Naive thymus-derived CD4-positive, alpha-beta T cell (primary cell): ENCODE measurements at regions not wholly inside any gene's neighbourhood (a gene's known extent, or its start where the extent isn't known, plus 50 kb on each side); places are given as distances from the start of the nearest gene placed in this dataset.

Experiments used
- ATAC-seq: fragments of 150-1000 bp; cut with Tn5 transposase; 2 replicates; pipeline ENCODE4 v1.10.0; 2021; ENCODE audit warnings: mild to moderate bottlenecking, moderate library complexity
- CTCF ChIA-PET: fragments of 350-600 bp; sonication (Branson Sonifier 250); formaldehyde crosslinking; loops from one replicate; lab custom pipeline; 2021; ENCODE audit warnings: antibody characterized with exemption; lab: Charles Lee
- POLR2A ChIA-PET: fragments of 350-600 bp; sonication (Branson Sonifier 250); formaldehyde crosslinking; loops from one replicate; lab custom pipeline; 2021; ENCODE audit warnings: antibody characterized with exemption, inconsistent platforms; lab: Charles Lee
- DNase-seq, 9 donors: peaks; one replicate each; pipeline versions ENCODE4 v3.0.0 to v3.0.0-alpha.2; 2020 to 2022; ENCODE audit warnings: mixed read lengths in 1 of 9
- H3K27ac ChIP-seq: one replicate; pipeline ENCODE4 v1.7.0; 2013; ENCODE audit warnings: mild to moderate bottlenecking, low read depth, low read length, moderate library complexity
- H3K27me3 ChIP-seq, 2 donors: one replicate each; pipeline ENCODE4 v1.7.0; 2013; ENCODE audit warnings: low read length in 2 of 2, mild to moderate bottlenecking in 2 of 2, moderate library complexity in 2 of 2; ENCODE audit not compliant: control insufficient read depth in 2 of 2, insufficient read depth in 2 of 2
- H3K36me3 ChIP-seq, 3 experiments: 1 replicate in 2 of 3; 2 replicates in 1 of 3; pipeline ENCODE4 v1.7.0; 2013; ENCODE audit warnings: low read length in 3 of 3, mild to moderate bottlenecking in 3 of 3, moderate library complexity in 1 of 3; ENCODE audit not compliant: insufficient read depth in 3 of 3, control insufficient read depth in 2 of 3
- H3K4me1 ChIP-seq, 2 donors: one replicate each; pipeline ENCODE4 v1.7.0; 2013; ENCODE audit warnings: low read length in 2 of 2, mild to moderate bottlenecking in 2 of 2, moderate library complexity in 1 of 2; ENCODE audit not compliant: control insufficient read depth in 2 of 2, insufficient read depth in 2 of 2
- H3K4me3 ChIP-seq: 2 replicates; pipeline ENCODE4 v1.7.0; 2013; ENCODE audit warnings: mild to moderate bottlenecking, low read length
- H3K9me3 ChIP-seq, 3 experiments: 1 replicate in 2 of 3; 2 replicates in 1 of 3; pipeline ENCODE4 v1.7.0; 2013; ENCODE audit warnings: low read length in 3 of 3; ENCODE audit not compliant: control insufficient read depth in 2 of 3
- H3K27ac Mint-ChIP-seq, 9 donors: one replicate each; pipeline ENCODE4 v1.8.0; 2020 to 2022; ENCODE audit warnings: mixed read lengths in 9 of 9, mild to moderate bottlenecking in 8 of 9, moderate library complexity in 5 of 9, inconsistent platforms in 2 of 9
- H3K27me3 Mint-ChIP-seq, 5 donors: one replicate each; pipeline ENCODE4 v1.8.0; 2021 to 2022; ENCODE audit warnings: mixed read lengths in 5 of 5, mild to moderate bottlenecking in 1 of 5
- H3K36me3 Mint-ChIP-seq, 5 donors: one replicate each; pipeline ENCODE4 v1.8.0; 2020 to 2022; ENCODE audit warnings: mixed read lengths in 5 of 5, mild to moderate bottlenecking in 3 of 5, inconsistent platforms in 1 of 5
- H3K4me1 Mint-ChIP-seq, 7 donors: one replicate each; pipeline ENCODE4 v1.8.0; 2020 to 2022; ENCODE audit warnings: mixed read lengths in 7 of 7, mild to moderate bottlenecking in 3 of 7, inconsistent platforms in 1 of 7
- H3K4me3 Mint-ChIP-seq, 10 donors: one replicate each; pipeline ENCODE4 v1.8.0; 2020 to 2022; ENCODE audit warnings: mild to moderate bottlenecking in 10 of 10, mixed read lengths in 10 of 10, moderate library complexity in 6 of 10, inconsistent platforms in 2 of 10
- H3K9me3 Mint-ChIP-seq, 11 donors: one replicate each; pipeline ENCODE4 v1.8.0; 2020 to 2022; ENCODE audit warnings: mixed read lengths in 11 of 11, mild to moderate bottlenecking in 4 of 11, inconsistent platforms in 1 of 11, moderate library complexity in 1 of 11
- intact Hi-C, 2 donors: fragments of 100-400 bp; cut with micrococcal nuclease; formaldehyde crosslinking; loops; one replicate each; pipeline ENCODE4 v1.15.1; 2023

DNA sequence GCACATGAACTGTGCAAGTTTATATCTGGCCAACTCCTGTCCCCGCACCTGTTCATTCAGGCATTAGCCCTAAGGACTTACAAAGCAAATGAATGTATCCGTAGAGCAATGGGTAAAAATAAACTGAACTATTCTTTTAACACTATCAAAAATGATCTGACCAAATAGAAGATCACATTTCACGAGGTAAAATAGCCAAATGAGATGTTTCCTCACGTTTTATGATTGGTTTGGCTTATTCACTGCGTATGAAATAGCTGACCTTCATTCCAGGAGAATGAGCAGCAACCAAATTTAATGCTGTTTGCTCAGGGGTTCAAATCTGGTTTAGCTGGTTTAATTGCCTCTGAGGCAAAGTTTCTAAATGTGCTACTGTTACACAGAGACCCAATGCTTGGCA, 216.0 kb upstream of the EEA1 start:
- Mint-ChIP-seq H3K27ac (no peak overlapping the region), H3K27me3 (peaks cover 0 to 15% (median 0%) of the 10 kb centered on the region in 5 donors), H3K9me3 (peaks cover 0 to 6% (median 3%) of the 10 kb centered on the region in 11 donors), H3K4me3 (no peak overlapping the region), H3K4me1 (no peaks in the 10 kb centered on the region), H3K36me3 (peaks cover 0 to 4% (median 0%) of the 10 kb centered on the region in 5 donors)
- no peaks in the 10 kb centered on the region for H3K36me3 ChIP-seq
- no peak overlapping the region for H3K27ac ChIP-seq
- no peaks in the 10 kb centered on the region for H3K9me3 ChIP-seq
- H3K4me3 ChIP-seq: no peak overlapping the region
- CTCF ChIA-PET: no interaction called here
- intact Hi-C loops: no loop called here
- H3K4me1 ChIP-seq: no peaks in the 10 kb centered on the region
- no peaks in the 10 kb centered on the region for H3K27me3 ChIP-seq
- ATAC-seq (no peak), DNase-seq (no peak)
- POLR2A ChIA-PET: no interaction called here

DNA sequence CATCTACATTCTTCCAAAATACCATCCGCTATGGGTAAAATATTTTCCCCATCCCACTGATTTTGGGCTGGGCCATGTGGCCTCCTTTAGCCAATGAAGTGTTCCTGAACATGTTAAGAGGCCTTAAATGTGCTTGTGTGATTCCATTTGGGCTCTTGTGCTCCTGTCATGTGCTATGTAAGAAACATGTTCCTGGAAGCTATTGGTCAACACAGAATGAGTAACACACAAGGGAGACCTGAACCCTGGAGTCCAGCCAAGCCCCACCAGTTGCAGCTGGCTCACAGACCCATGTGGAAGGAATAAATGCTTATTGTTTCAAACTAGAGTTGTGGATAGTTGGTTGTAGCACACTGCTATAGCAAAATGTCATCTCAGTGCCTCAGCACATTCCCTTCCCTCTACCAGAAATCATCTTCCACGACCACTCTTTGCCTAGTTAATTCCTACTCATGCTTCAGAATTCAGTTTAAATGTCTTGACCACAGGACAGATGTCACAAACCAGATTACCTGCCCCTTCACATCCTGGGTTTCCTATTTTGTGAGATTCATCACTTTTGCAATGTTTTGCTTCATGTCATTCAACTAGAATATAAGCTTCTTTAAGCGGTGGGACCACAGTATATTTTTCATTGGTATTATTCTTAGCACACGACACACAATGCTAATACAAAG, 217.3 kb upstream of the EEA1 start:
- Histone ChIP-seq H3K27ac (no peak overlapping the region), H3K4me3 (no peak overlapping the region), H3K36me3 (no peaks in the 10 kb centered on the region), H3K4me1 (no peaks in the 10 kb centered on the region), H3K27me3 (no peaks in the 10 kb centered on the region), H3K9me3 (no peaks in the 10 kb centered on the region)
- no peak for DNase-seq
- CTCF ChIA-PET: no interaction called here
- POLR2A ChIA-PET: no interaction called here
- ATAC-seq: no peak
- H3K36me3 Mint-ChIP-seq: peaks cover 0 to 4% (median 0%) of the 10 kb centered on the region in 5 donors
- no peak overlapping the region for H3K27ac Mint-ChIP-seq
- intact Hi-C loops: no loop called here
- peaks cover 0 to 5% (median 2%) of the 10 kb centered on the region in 11 donors for H3K9me3 Mint-ChIP-seq
- H3K4me3 Mint-ChIP-seq: no peak overlapping the region
- H3K27me3 Mint-ChIP-seq: peaks cover 0 to 15% (median 0%) of the 10 kb centered on the region in 5 donors
- no peaks in the 10 kb centered on the region for H3K4me1 Mint-ChIP-seq

DNA sequence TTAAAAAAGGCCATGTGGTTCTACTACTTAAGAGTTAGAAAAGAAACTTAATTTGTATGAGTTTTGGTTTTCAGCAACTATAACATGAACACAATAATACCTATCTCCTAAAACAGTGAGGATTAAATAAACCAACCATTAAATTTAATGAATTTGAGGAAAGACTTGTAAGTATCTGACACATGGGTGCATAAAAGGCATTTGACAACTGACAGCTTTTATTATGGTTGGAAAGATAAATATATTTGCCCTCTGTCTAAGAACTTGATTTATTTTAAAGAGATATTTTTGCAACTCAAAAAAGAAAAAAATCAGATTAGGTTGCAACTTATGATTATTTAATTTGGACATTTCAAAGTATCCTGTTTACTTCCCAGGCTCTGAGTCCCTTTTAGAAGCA, 217.9 kb upstream of the EEA1 start:
- no peak overlapping the region for H3K4me3 ChIP-seq
- H3K36me3 ChIP-seq: no peaks in the 10 kb centered on the region
- DNase-seq (no peak), ATAC-seq (no peak)
- no peak overlapping the region for H3K27ac ChIP-seq
- no peaks in the 10 kb centered on the region for H3K9me3 ChIP-seq
- ChIA-PET CTCF (no interaction called here), POLR2A (no interaction called here)
- peaks cover 0 to 8% (median 2%) of the 10 kb centered on the region in 11 donors for H3K9me3 Mint-ChIP-seq
- no peak overlapping the region for H3K27ac Mint-ChIP-seq
- H3K4me1 Mint-ChIP-seq: no peaks in the 10 kb centered on the region
- H3K4me3 Mint-ChIP-seq: no peak overlapping the region
- intact Hi-C loops: no loop called here
- H3K27me3 ChIP-seq: no peaks in the 10 kb centered on the region
- H3K36me3 Mint-ChIP-seq: peaks cover 0 to 3% (median 2%) of the 10 kb centered on the region in 5 donors
- H3K27me3 Mint-ChIP-seq: peaks cover 0 to 15% (median 0%) of the 10 kb centered on the region in 5 donors
- no peaks in the 10 kb centered on the region for H3K4me1 ChIP-seq

DNA sequence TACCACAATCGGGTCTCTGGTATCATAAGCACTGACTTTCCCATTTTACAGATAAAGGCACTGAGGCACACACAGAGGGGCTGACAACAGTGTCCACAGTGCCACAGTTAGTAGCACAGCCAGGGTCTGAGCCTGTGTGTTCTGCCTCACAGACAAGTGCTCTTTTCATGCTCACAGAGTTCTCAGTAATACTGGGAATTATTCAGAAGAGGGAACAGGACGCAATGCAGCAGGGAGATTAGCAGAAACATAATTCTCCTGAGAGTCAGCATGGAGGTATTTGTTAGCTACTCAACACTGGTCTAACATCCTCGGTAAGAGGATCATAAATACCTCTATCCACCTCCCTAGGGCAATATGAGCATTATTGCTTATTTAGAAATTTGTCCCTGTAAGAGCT, 219.3 kb upstream of the EEA1 start:
- Histone ChIP-seq H3K27ac (no peak overlapping the region), H3K9me3 (no peaks in the 10 kb centered on the region), H3K36me3 (no peaks in the 10 kb centered on the region), H3K4me3 (no peak overlapping the region), H3K4me1 (no peaks in the 10 kb centered on the region), H3K27me3 (no peaks in the 10 kb centered on the region)
- no peak overlapping the region for H3K27ac Mint-ChIP-seq
- no peaks in the 10 kb centered on the region for H3K4me1 Mint-ChIP-seq
- no peak overlapping the region for H3K4me3 Mint-ChIP-seq
- H3K9me3 Mint-ChIP-seq: peaks cover 0 to 4% (median 0%) of the 10 kb centered on the region in 11 donors
- no peak for ATAC-seq
- peaks cover 0 to 5% (median 0%) of the 10 kb centered on the region in 5 donors for H3K36me3 Mint-ChIP-seq
- ChIA-PET POLR2A (no interaction called here), CTCF (interaction anchor here (0.6 kb wide), 1 partner anchor 1846 kb away, joined by 3 read pairs; no protein-coding TSS in a partner anchor)
- intact Hi-C loops: no loop called here
- peaks cover 0 to 12% (median 3%) of the 10 kb centered on the region in 5 donors for H3K27me3 Mint-ChIP-seq
- DNase-seq: no peak

DNA sequence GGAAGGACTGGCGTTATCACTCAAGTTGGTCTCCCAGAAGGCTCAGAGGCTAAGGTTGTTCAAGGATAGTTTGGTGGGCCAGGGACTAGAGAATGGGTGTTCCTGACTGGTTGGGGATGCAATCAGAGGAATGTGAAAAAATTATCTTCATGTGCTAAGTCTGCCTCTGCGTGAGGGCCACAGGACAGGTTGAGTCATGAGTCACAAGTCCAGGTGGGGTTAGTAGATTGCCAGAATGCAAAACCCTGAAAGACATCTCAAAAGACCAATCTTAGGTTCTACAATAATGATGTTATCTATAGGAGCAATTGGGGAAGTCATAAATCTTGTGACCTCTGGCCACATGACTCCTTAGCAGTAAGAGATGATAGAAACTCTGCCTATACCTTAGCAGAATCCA, 220.1 kb upstream of the EEA1 start:
- no peaks in the 10 kb centered on the region for H3K4me1 ChIP-seq
- H3K27me3 ChIP-seq: no peaks in the 10 kb centered on the region
- ChIA-PET CTCF (no interaction called here), POLR2A (no interaction called here)
- no peaks in the 10 kb centered on the region for H3K9me3 ChIP-seq
- DNase-seq (no peak), ATAC-seq (no peak)
- H3K36me3 Mint-ChIP-seq: peaks cover 0 to 5% (median 0%) of the 10 kb centered on the region in 5 donors
- intact Hi-C loops: no loop called here
- H3K27ac ChIP-seq: no peak overlapping the region
- no peak overlapping the region for H3K4me3 ChIP-seq
- H3K27ac Mint-ChIP-seq: no peak overlapping the region
- H3K9me3 Mint-ChIP-seq: peaks cover 0 to 4% (median 0%) of the 10 kb centered on the region in 11 donors
- H3K36me3 ChIP-seq: no peaks in the 10 kb centered on the region
- no peak overlapping the region for H3K4me3 Mint-ChIP-seq
- peaks cover 0 to 12% (median 3%) of the 10 kb centered on the region in 5 donors for H3K27me3 Mint-ChIP-seq
- no peaks in the 10 kb centered on the region for H3K4me1 Mint-ChIP-seq

DNA sequence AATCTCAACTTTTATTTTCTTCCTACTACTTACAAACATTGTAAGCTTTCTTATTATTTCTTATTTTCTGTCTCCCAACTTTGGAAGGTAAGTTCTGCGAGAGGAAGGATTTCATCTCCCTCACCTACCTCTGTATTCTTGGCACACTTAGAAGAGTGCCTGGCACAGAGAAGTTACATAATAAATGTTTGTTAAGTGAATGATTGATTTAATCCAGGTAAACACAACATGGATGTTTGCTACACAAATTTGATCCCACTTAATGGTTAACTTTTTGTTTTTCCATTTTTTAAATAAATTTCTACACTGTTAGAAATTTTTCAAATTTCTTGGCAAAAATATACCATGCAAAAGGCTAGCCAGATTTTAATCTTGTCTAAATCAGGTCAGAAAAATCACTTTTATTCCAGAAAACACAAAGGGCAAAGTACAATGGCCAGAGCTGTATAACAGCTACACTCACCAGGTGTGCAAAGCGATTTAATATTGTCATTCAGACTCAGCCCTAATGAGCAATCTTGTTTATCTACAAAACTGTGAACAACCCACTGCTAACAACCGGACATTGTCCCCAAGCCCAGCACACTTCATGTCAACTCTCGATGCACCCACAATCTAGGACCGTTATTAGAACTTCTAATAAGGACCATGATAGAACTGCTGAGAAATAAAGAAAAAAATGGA, 222.1 kb upstream of the EEA1 start:
- Mint-ChIP-seq H3K4me1 (peaks cover 0 to 2% (median 0%) of the 10 kb centered on the region in 7 donors), H3K36me3 (peaks cover 0 to 5% (median 3%) of the 10 kb centered on the region in 5 donors)
- POLR2A ChIA-PET: no interaction called here

More for the DNA sequence above, 222.1 kb upstream of the EEA1 start:
- H3K4me1 ChIP-seq: no peaks in the 10 kb centered on the region
- Mint-ChIP-seq H3K27me3 (peaks cover 0 to 19% (median 8%) of the 10 kb centered on the region in 5 donors), H3K27ac (no peak overlapping the region), H3K9me3 (peaks cover 0 to 7% (median 1%) of the 10 kb centered on the region in 11 donors), H3K4me3 (no peak overlapping the region)
- no peak overlapping the region for H3K4me3 ChIP-seq
- H3K36me3 ChIP-seq: no peaks in the 10 kb centered on the region
- no peak for DNase-seq
- CTCF ChIA-PET: no interaction called here
- H3K9me3 ChIP-seq: no peaks in the 10 kb centered on the region
- no peaks in the 10 kb centered on the region for H3K27me3 ChIP-seq
- H3K27ac ChIP-seq: no peak overlapping the region
- ATAC-seq: no peak
- intact Hi-C loops: no loop called here
